DND-41 (cell line): ENCODE measurements at regions not wholly inside any gene's neighbourhood (a gene's known extent, or its start where the extent isn't known, plus 50 kb on each side); places are given as distances from the start of the nearest gene placed in this dataset.

Experiments
- CTCF ChIP-seq: IDR thresholded peaks from 2 replicates; pipeline ENCODE4 v1.5.1; 2012; ENCODE audit warnings: borderline replicate concordance, low read length, moderate library complexity, mild to moderate bottlenecking; ENCODE audit not compliant: poor library complexity, severe bottlenecking; ENCODE audit errors: extremely low read depth
- EZH2 ChIP-seq: IDR thresholded peaks from 3 replicates; pipeline ENCODE4 v1.6.1; 2012; ENCODE audit warnings: borderline replicate concordance, low read depth, mild to moderate bottlenecking, moderate library complexity, low read length, inconsistent platforms; ENCODE audit not compliant: severe bottlenecking

GRCh38 chr3:150050510-150050909 lies 79.8 kb upstream of the PFN2 start:
- TF ChIP-seq CTCF (no peak), EZH2 (no peak)
